ENCODE measurements at regions not wholly inside any gene's neighbourhood (a gene's known extent, or its start where the extent isn't known, plus 50 kb on each side); places are given as distances from the start of the nearest gene placed in this dataset.

DNA sequence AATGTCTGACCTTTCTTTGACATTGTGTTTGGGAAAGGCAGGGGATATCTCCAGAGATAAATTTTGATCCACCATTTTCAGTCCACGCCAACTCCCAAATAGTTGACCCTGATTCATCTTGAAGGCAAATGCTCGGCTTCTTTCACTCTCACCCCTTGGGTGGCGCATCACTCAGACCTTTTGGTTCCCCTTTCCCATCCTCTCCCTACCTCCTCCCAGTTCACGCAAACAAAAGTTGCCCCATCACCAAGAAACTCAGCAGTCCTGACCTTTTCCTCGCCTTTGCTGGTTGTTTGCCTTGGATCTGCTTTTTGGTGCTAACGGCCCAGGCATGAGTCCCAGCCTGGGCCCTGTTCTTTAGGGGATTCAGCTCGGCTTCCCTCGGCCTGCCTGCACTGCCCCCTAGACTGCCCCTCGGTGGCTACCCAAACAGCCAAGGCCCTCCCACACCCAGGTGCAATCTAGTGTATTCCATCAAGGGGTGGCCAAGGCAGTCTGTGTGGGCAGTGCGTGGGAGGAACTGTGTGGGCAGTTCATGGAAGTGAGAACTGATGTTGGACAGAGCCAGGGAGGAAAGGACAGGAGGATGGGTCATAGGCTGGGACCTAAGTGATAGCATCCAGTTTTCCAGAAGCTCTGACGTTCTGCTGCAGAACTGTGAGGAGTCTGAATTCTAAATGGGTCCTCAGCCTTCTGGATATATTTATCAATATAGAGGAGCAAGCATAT is 255.7 kb downstream of the DLEU7 start:
- no peak for DNase-seq

GRCh38 chr13:50588491-50589130 is 254.9 kb downstream of the DLEU7 start:
- no peak for DNase-seq

DNA sequence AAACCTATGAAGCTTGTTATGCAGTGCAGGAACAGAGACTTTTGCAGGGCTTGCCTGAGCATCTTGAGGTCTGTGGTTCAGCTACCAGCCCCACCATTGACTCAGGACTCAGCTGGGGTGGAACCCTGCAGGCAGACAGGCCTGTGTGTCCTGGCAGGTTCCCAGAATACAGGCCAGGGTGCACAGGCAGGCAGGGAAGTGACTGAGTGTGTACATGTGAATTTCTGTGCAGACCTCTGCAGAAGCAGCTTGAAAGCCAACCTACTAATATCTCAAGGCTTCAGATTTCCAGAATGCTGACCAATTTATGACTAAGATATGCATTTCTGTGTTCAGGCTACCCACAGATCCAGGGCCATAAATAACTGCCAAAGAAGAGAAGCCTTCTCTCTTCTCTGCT is 254.4 kb downstream of the DLEU7 start:
- no peak for DNase-seq

- DNase-seq: no peak
Observed at GRCh38 chr13:50589651-50590054, 253.8 kb downstream of the DLEU7 start.

DNA sequence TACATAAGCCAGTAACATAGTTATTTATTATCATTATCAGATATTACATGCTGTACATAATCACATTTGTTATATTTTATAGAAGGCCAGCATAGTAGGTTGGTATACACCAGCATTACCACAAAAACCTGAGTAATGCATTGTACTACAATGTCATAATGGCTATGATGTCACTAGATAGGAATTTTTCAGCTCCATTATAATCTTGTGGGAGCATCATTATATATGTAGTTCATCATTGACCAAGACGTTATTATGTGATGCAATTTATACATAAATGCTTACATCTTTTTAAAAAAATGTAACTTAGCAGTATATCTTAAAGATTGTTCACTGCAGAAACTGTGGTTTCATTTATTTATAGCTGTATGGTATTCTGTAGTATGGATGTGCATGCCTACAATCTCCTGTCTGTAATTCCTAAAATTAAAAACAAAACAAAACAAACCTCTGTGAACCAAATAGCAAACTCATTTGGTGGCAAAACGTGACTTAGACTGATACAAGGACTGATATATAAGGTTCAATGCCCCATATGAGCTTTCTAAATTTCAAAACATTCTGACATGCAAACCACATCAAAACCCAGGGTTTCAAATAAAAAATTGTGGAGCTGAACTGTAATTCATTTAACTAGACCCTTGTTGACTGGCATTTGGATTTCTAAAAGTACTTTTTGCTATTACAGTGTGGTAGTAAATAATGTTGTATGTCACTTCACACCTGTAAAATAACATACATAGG is 250.9 kb downstream of the DLEU7 start:
- DNase-seq: no peak

DNA sequence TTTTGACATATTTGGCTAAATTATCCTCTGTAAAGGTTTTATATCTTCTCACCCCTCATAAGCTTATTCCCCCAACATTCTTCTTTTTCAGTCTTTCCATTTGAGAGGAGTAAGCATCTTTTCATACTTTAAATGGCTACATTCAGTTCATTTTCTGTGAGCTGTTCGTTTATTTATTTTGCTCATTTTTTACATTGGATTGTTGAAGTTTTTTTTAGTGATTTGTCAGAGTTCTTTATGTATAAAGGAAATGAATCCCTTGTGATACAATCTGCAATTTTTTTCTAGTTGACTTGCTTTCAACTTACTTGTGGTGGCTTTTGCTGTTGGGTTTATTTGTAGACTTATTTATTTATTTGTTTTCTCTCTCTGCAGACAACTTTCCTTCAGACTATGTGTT is 250.3 kb downstream of the DLEU7 start:
- no peak for DNase-seq

- DNase-seq: no peak
Observed at GRCh38 chr13:50594276-50595051, 249.0 kb downstream of the DLEU7 start.

GRCh38 chr13:50595196-50595595 is 248.3 kb downstream of the DLEU7 start:
- no peak for DNase-seq

DNA sequence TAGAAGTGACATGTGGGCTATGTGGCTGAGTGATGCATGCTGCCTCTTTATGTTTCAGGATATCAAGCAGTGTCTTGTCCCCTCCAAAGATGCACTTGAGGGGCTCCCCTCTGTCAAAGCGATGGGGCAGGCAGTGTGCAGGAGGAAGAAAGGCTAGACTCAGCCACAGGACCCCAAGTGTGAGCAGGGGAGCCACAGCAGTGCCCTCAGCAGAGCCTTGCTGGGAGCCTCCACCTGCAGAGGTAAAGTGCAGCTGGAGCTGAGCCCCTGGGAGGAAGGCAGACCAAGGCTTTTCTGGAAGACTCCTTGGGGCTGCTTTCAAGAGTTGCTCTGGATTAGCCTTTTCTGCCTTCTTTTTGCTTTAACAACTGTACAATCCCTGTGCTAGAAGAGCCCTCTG is 247.3 kb downstream of the DLEU7 start:
- DNase-seq: no peak

DNA sequence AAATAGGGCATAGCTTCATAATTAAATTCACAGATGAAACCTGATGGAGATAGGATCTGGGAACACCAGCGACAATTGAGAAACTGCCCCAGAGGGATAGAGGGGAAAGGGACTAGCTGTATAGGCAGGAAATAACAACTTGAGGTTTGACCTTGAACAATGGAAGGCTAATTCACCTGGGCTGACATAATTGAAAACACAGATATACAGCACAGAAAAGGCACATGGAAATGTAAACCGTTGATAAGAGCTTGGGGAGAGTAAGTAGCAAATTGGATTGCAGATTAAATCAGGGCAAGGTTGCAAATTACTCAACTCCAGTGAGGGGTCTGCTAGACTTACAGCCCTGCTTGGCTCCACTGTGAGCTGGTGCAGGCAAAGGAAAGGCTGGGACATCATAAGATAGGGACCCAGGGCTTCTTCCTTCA is 246.7 kb downstream of the DLEU7 start:
- DNase-seq: no peak

DNA sequence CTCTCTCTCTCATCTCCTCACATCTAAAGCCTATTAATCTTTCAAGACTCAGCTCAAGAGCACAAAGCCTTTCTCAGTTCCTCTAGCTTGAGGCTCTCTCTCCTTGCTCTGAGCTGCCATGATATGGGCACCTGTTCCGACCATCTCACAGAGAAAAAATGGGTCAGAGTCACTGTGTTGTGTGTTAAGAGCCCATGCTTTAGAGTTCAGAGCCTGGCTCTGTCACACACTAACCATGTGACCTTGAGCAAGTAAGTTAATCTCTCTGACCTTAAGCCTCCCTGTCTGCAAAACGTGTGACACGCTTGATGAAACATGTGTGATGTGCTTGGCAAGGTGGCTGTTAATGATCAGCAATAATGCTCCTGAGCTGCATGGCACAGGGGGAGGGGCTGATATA is 245.2 kb downstream of the DLEU7 start:
- DNase-seq: no peak

GRCh38 chr13:50599046-50599445 is 244.4 kb downstream of the DLEU7 start:
- no peak for DNase-seq

GRCh38 chr13:50599927-50600326 is 243.6 kb downstream of the DLEU7 start:
- DNase-seq: no peak

DNA sequence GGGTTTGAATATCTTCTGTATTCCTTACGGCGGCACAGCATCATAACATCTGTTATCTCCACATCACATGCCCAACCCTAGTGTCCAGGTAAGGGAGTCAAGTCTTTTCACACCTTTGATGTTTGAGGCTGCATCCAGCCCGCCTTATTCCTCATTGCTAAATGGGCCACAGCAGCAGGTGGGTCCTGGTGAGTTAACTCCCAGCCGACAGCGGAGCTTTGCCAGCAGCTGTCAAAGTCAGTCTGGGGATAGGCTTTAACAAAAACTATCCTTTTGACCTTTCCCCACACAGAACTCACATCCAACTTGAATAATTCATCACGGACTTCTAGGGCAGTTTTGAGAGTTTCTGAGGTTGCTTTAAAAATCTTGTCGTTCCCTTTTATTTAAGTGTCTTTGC is 235.1 kb downstream of the DLEU7 start:
- DNase-seq: no peak

DNA sequence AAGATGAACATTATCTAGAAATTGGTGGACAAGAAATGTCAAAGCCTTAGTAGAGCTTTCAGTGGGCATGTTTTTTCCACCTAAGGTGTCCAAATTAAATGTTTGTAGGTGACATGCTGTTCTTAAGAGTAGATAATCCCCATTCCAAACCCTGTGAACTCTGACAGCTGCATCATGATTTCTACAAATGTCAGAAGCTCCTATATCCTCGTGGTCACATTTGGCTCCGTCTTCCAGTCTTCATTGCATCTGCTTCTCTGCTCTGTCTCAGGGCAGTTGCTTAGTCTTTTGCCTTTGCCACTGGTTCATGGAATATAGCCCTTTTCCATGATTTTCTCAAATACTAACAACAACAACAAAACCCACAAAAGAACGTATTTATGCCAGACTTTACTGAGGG is 234.5 kb downstream of the DLEU7 start:
- no peak for DNase-seq

GRCh38 chr13:50610238-50610637 is 233.3 kb downstream of the DLEU7 start:
- no peak for DNase-seq

GRCh38 chr13:50611117-50611781 is 232.2 kb downstream of the DLEU7 start:
- no peak for DNase-seq

DNA sequence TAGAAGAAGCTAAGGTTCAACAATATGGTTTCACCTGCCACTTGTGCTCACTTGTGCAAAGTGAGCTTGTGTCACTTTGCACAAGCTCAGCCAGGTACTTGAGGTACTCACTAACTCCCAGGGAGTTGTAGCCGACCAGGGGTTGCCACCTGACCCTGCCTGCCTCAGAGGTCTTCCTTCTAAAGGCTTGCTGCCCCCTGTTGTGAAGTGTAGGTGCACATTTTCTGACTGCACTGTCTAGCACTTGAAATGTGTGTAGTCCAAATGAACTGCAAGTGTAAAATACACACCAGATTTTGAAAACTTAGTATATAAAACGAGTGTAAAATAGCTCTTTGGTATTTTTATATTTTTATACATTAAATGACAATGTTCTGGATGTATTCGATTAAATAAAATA is 230.8 kb downstream of the DLEU7 start:
- no peak for DNase-seq

DNA sequence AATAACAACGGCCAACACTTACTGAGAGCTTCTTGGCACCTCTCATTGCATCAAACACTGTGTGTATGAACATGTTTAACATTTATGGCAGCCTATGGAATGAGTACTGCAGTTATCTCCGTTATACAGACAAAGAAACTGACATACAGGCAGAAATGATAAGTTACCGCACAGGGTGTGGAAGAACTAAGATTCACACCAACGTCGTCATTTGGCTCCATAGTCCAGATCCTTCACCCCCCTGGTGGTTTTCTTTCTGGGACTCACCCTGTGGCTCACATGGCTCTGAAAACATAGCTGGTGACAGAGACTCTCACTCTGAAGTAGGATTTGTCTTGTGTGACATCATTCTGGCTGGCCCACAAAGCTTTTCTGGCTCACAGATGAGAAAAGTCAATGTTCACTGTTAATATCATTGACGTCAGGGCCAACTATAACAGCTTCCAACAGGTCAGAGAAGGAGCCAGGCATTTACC is 230.1 kb downstream of the DLEU7 start:
- no peak for DNase-seq

DNA sequence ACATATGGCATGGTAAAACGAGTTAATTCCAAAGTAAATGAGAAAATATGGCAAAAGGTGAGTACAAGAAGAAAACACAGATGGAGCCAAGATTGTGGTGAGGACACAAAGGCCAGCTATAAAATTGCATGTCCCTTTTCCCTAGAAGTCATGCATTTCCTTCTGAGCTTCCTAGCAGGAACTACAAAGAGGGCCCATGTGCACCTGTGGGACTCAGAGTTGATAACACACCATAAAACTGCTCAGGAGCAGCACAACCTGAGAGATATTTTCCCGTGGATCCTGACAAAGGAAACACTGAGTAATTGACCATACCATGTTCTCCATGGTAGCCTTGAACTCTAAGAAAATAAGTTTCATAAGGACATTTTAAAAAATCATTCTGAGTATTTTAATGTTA is 228.3 kb downstream of the DLEU7 start:
- no peak for DNase-seq

- no peak for DNase-seq
Observed at GRCh38 chr13:50616101-50616500, 227.4 kb downstream of the DLEU7 start.

- DNase-seq: no peak
Observed at GRCh38 chr13:50617134-50617721, 226.3 kb downstream of the DLEU7 start.

Data from activated CD4-positive, alpha-beta T cell treated with anti-CD3 and anti-CD28 coated beads, Interleukin-2, amount 50 U/mL, for 4 hours (primary cell).